GDM1 (cell line): ENCODE measurements at regions not wholly inside any gene's neighbourhood (a gene's known extent, or its start where the extent isn't known, plus 50 kb on each side); places are given as distances from the start of the nearest gene placed in this dataset.
A peak's percentile ranks its signal among the peaks of the same experiment; 100 is the strongest.

Experiments used
- DNase-seq: peaks from one replicate; lab custom pipeline; 2025; lab: John Stamatoyannopoulos, UW

- no peak for DNase-seq
Measured at GRCh38 chr21:39105836-39106235, 77.4 kb downstream of the PSMG1 start.

- DNase-seq = no peak
Measured at GRCh38 chr21:39105341-39105765, 77.9 kb downstream of the PSMG1 start.

DNA sequence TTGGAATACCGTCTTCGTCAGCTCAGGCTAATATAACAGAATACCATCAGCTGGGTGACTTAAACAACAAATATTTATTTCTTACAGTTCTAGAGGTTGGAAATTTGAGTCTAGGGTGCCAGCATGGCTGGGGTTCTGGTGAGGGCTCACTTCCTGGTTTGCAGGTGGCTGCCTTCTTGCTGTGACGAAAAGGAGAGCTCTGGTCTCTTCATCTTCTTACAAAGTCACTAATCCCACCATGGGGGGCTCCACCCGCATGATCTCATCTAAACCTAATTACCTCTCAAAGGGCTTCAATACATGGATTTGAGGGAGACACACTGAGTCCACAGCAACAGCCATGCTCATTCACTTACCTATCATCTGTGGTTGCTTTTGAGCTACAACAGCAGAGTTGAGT lies 78.3 kb downstream of the PSMG1 start:
- DNase-seq = no peak

DNA sequence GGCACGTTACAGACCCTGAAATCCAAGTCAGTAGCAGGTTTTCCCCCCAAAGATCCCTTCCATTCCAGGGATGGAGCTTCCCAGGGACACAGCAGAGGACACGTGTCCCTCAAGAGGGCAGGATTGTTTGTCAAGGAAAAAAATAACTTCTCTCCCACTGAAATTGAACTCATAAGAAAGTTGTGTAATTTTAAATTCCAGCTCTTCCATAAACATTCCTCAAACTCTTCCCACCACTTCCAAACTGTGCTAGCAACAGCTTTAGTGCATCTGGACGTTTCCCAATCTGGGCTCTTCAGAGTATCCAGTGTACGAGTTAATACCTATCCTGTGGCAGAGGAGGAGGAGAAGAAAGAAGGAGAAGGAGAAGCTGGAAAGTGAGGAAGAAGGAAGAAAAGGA lies 79.6 kb downstream of the PSMG1 start:
- DNase-seq = no peak

GRCh38 chr21:39099859-39100258 lies 83.4 kb downstream of the PSMG1 start:
- no peak for DNase-seq

GRCh38 chr21:39098696-39099200 lies 84.5 kb downstream of the PSMG1 start:
- DNase-seq = no peak

DNA sequence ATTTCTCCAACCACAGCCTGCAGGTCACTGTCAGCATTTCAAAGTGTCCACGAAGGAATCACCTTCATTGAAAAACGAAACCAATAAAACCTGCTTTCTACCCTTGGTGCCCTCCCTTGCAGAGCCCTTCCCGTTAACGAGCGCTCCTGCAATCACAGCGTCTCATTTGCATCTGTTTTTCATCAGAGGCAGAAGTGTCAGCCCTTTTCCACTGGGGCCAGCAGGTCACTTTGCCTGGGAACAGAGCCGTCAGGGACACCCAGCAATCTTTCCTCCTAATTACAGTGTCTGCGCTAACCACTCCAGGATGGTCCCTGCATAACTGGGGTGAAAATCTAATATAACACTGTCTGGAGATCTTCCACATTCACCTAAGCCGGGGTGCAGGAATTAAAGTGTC lies 85.3 kb downstream of the PSMG1 start:
- DNase-seq = no peak

GRCh38 chr21:39097335-39097861 lies 85.9 kb downstream of the PSMG1 start:
- no peak for DNase-seq

- DNase-seq = no peak
Measured at GRCh38 chr21:39096754-39097153, 86.5 kb downstream of the PSMG1 start.

DNA sequence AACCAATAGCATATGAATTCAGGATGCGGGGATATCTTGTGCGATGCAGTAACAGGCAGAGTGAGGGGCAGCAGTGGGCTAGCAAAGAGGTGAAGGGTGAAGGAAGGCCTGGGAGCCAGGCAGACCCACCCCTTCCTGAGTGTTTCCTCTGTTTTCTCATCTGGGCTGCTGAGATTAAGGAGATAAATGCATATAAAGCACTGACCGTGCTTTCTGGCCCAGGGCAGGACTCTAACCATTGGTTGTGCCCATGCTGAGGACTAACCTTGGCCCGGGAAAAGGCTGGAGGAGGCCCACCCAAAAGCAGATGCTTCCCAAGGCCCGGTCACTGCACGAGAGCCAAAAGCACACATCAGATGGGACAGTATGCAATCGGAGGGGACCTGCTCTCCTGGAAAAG lies 87.6 kb downstream of the PSMG1 start:
- no peak for DNase-seq

- no peak for DNase-seq
Measured at GRCh38 chr21:39094847-39095579, 88.2 kb downstream of the PSMG1 start.

- DNase-seq = peak; percentile 16
Measured at GRCh38 chr21:39094087-39094780, 89.0 kb downstream of the PSMG1 start.

- no peak for DNase-seq
Measured at GRCh38 chr21:39093526-39093925, 89.7 kb downstream of the PSMG1 start.

- no peak for DNase-seq
Measured at GRCh38 chr21:39088831-39089380, 94.3 kb downstream of the PSMG1 start.

- DNase-seq = no peak
Measured at GRCh38 chr21:39088031-39088370, 95.2 kb downstream of the PSMG1 start.

GRCh38 chr21:39087238-39088030 lies 95.8 kb downstream of the PSMG1 start:
- DNase-seq = no peak

DNA sequence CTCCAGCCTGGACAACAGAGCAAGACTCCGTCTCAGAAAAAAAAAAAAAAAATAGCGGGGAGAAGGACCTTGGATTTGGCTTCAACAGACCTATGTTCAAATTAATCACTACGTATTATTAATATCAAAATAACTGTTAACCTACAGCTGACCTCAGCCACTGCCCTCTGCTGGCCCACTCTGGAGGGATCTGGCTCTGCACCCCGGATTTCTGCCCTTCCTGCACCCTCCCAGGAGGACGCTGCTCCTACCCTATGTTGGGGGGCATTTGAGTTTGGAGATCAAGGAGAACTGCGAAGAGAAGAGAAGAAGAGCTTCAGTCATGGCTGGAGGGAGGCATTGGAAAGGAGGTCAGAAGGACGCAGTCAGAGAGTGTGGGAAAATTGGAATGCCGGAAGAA lies 96.7 kb downstream of the PSMG1 start:
- DNase-seq = no peak

DNA sequence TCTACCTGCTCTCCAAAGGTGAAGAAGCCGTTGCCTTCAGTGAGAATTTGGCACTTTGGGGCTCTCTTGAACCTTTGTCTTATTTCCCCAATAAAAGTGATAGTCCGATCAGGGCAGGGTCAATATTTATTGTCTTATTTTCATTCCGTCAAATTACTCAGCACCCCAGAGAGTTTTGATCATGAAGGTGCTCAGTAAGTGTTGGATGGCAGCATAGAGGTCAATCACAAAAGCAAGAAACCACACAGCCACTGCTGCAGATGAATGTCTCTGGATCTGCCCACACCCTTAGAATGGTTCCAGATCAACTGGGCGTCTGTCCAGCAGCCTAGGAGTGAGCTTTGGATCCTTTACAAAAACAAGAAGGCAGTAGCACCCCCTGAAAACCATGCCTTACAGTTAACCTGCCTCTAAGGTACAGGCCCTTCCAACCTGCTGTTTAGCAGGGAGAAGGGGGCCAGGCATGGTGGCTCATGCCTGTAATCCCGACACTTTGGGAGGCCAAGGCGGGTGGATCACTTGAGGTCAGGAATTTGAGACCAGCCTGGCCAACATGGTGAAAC lies 97.3 kb downstream of the PSMG1 start:
- DNase-seq = no peak

GRCh38 chr21:39084979-39085729 lies 98.1 kb downstream of the PSMG1 start:
- DNase-seq = no peak

DNA sequence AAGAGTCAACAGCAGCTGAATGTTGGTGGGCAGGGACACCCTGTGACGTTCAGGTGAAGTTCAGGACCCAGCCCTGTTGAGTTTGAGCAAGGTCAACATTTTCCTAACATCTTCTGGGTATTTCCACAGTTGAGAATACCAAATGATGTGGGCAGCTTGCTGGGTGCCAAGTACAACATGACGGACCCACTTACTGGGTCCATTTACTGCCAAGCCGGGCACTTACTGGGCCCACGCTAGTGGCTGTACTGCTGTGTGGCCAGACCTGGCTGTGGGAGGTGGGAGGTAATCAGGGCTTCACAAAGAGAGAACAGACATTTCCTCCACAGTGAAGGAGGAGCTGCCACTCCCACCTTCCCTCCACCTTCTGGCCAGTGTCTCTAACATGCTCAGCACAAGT lies 99.2 kb downstream of the PSMG1 start:
- DNase-seq = no peak

DNA sequence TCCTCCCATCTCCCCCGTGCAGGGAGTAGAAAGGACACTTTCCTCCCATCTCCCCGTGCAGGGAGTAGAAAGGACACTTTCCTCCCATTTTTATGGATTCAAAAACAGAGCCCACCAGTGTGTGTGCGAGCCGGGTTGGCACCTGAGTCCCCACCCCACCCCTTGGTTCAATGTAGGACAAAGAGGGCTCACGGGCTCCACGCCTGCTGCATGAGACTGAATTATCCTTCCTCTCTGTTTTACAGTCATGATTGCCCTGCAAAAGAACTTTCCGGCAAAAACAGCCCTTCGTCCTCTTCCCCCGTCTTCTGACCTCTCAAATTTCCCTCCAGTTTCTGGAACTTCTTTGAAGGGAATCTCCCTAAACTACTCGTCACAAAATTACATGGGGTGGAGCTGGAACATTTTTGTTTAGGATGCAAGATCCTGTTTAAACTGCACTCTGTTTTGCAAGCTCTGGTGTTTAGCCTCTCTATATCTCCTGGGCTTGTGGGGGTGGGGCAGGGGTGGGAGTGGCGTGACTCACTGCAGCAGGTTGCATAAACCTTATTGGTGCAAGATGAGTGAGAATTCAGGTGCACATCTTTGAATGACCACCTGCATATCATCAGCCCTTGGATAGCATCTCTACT lies 99.8 kb downstream of the PSMG1 start:
- no peak for DNase-seq
